CD14-positive monocyte (primary cell): ENCODE measurements at regions not wholly inside any gene's neighbourhood (a gene's known extent, or its start where the extent isn't known, plus 50 kb on each side); places are given as distances from the start of the nearest gene placed in this dataset.
A peak's percentile ranks its signal among the peaks of the same experiment; 100 is the strongest.
"Not testable (repeated sequence)": the region's sequence is repeated elsewhere in the genome, so short reads cannot be mapped to it uniquely, and the experiment has no call there.

Experiments used
- DNase-seq, 3 donors: peaks; one replicate each; pipeline ENCODE4 v3.0.0-alpha.2; 2011 to 2022
- H2AFZ ChIP-seq: 2 replicates; pipeline ENCODE4 v1.6.0; 2012; ENCODE audit warnings: mild to moderate bottlenecking, low read depth, low read length, inconsistent platforms; ENCODE audit not compliant: insufficient read depth, poor library complexity, severe bottlenecking
- H3K27ac ChIP-seq, 2 donors: 1 replicate in 1 of 2; 2 replicates in 1 of 2; pipeline ENCODE4 v1.5.1; 2012 to 2013; ENCODE audit warnings: low read length in 2 of 2, control low read depth in 1 of 2, inconsistent platforms in 1 of 2, low read depth in 1 of 2, mild to moderate bottlenecking in 1 of 2
- H3K27me3 ChIP-seq, 2 donors: one replicate each; pipeline versions ENCODE4 v1.6.0 to v1.6.1; 2011 to 2013; ENCODE audit warnings: low read length in 2 of 2; ENCODE audit not compliant: control insufficient read depth in 2 of 2, insufficient read depth in 2 of 2
- H3K36me3 ChIP-seq, 2 donors: replicated peaks in 1 of 2; 1 replicate in 1 of 2; 2 replicates in 1 of 2; pipeline versions ENCODE4 v1.5.1 to v1.6.1; 2012 to 2013; ENCODE audit warnings: low read length in 2 of 2, control low read depth in 1 of 2, inconsistent platforms in 1 of 2, mild to moderate bottlenecking in 1 of 2; ENCODE audit not compliant: insufficient read depth in 2 of 2, control insufficient read depth in 1 of 2
- H3K4me1 ChIP-seq, 2 donors: 1 replicate in 1 of 2; 2 replicates in 1 of 2; pipeline versions ENCODE4 v1.5.1 to v1.6.1; 2012 to 2013; ENCODE audit warnings: low read length in 2 of 2, control low read depth in 1 of 2, inconsistent platforms in 1 of 2, mild to moderate bottlenecking in 1 of 2, moderate library complexity in 1 of 2; ENCODE audit not compliant: insufficient read depth in 2 of 2, control insufficient read depth in 1 of 2
- H3K4me2 ChIP-seq: replicated peaks from 2 replicates; pipeline ENCODE3; 2012; ENCODE audit warnings: low read length, moderate library complexity, mild to moderate bottlenecking; ENCODE audit not compliant: poor library complexity, severe bottlenecking; ENCODE audit errors: extremely low read depth
- H3K4me3 ChIP-seq, 3 experiments: fragments of 200-600 bp in 1 of 3; sonication (generic) in 1 of 3; replicated peaks in 1 of 3; 1 replicate in 2 of 3; 2 replicates in 1 of 3; pipeline ENCODE4 v1.5.1; 2011 to 2013; ENCODE audit warnings: low read length in 3 of 3, mild to moderate bottlenecking in 3 of 3, control low read depth in 2 of 3, low read depth in 2 of 3, inconsistent platforms in 1 of 3, moderate library complexity in 1 of 3
- H3K79me2 ChIP-seq: 2 replicates; pipeline ENCODE4 v1.6.0; 2012; ENCODE audit warnings: mild to moderate bottlenecking, control low read depth, inconsistent platforms, low read length, moderate library complexity; ENCODE audit not compliant: insufficient read depth
- H3K9ac ChIP-seq: 2 replicates; pipeline ENCODE4 v1.6.0; 2017; ENCODE audit warnings: low read length, mild to moderate bottlenecking; ENCODE audit not compliant: insufficient read depth, poor library complexity, severe bottlenecking
- H3K9me3 ChIP-seq, 2 donors: replicated peaks in 1 of 2; 1 replicate in 1 of 2; 2 replicates in 1 of 2; pipeline versions ENCODE4 v1.5.1 to v1.6.1; 2012 to 2013; ENCODE audit warnings: low read length in 2 of 2, control low read depth in 1 of 2; ENCODE audit not compliant: control insufficient read depth in 1 of 2, insufficient read depth in 1 of 2
- H4K20me1 ChIP-seq: 2 replicates; pipeline ENCODE4 v1.6.0; 2012; ENCODE audit warnings: mild to moderate bottlenecking, low read length, control low read depth, moderate library complexity; ENCODE audit not compliant: insufficient read depth
- H3K27ac Mint-ChIP-seq, 7 donors: one replicate each; pipeline ENCODE4 v1.8.0; 2020; ENCODE audit warnings: mild to moderate bottlenecking in 7 of 7, mixed read lengths in 7 of 7, moderate library complexity in 6 of 7, inconsistent platforms in 2 of 7
- H3K27me3 Mint-ChIP-seq, 3 donors: one replicate each; pipeline ENCODE4 v1.8.0; 2021 to 2022; ENCODE audit warnings: low read depth in 3 of 3, mild to moderate bottlenecking in 3 of 3, mixed read lengths in 3 of 3, moderate library complexity in 3 of 3, inconsistent platforms in 1 of 3
- H3K36me3 Mint-ChIP-seq, 2 donors: one replicate each; pipeline ENCODE4 v1.8.0; 2020; ENCODE audit warnings: mixed read lengths in 2 of 2, inconsistent platforms in 1 of 2, mild to moderate bottlenecking in 1 of 2
- H3K4me1 Mint-ChIP-seq: one replicate; pipeline ENCODE4 v1.8.0; 2020; ENCODE audit warnings: mild to moderate bottlenecking, mixed read lengths
- H3K4me3 Mint-ChIP-seq, 2 donors: one replicate each; pipeline ENCODE4 v1.8.0; 2020; ENCODE audit warnings: mild to moderate bottlenecking in 2 of 2, mixed read lengths in 2 of 2, moderate library complexity in 1 of 2
- H3K9me3 Mint-ChIP-seq, 7 donors: one replicate each; pipeline ENCODE4 v1.8.0; 2020 to 2022; ENCODE audit warnings: mixed read lengths in 7 of 7, mild to moderate bottlenecking in 6 of 7, moderate library complexity in 6 of 7, inconsistent platforms in 2 of 7
- WGBS: methylation state at CpG from one replicate; pipeline ENCODE4 v1.1.5; 2013; ENCODE audit warnings: missing lambda C conversion rate; ENCODE audit not compliant: insufficient coverage; 5-methylcytosine and 5-hydroxymethylcytosine counted together
- intact Hi-C, 2 donors: fragments of 100-400 bp; cut with micrococcal nuclease; formaldehyde crosslinking; loops; one replicate each; pipeline versions ENCODE4 v1.15.0 to v1.15.1; 2023

DNA sequence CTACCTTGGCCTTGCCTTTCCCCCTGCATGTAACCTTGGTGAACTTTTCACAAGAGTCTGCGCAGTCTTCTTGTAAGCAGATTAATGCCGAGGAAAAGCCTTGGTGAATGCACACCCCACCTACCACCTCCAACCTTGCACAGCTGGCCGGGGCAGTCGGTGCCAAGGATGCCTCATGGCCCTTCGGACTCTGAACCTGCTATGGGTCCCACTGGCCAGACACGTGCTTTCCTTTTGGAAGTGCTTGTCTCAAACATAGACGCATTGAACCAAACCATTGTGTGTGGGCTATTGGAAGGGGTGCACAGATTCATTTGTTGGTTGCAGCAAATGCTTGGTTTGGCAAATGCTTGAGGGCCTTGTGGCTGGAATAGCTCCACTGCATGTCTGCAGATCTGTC lies 109.0 kb upstream of the PLGLB2 start:
- H3K4me3 Mint-ChIP-seq, H3K27ac ChIP-seq, H3K4me3 ChIP-seq, intact Hi-C loops, H2AFZ ChIP-seq, H3K27me3 Mint-ChIP-seq, H3K9ac ChIP-seq, H3K4me1 ChIP-seq, H3K4me2 ChIP-seq, H3K36me3 ChIP-seq, H3K4me1 Mint-ChIP-seq, H3K27me3 ChIP-seq, H3K9me3 Mint-ChIP-seq, H3K79me2 ChIP-seq, DNase-seq, H3K27ac Mint-ChIP-seq, H3K36me3 Mint-ChIP-seq, H4K20me1 ChIP-seq, H3K9me3 ChIP-seq: not testable (repeated sequence)
- no CpG with 5 or more reads among the region's 7 CpGs for WGBS

DNA sequence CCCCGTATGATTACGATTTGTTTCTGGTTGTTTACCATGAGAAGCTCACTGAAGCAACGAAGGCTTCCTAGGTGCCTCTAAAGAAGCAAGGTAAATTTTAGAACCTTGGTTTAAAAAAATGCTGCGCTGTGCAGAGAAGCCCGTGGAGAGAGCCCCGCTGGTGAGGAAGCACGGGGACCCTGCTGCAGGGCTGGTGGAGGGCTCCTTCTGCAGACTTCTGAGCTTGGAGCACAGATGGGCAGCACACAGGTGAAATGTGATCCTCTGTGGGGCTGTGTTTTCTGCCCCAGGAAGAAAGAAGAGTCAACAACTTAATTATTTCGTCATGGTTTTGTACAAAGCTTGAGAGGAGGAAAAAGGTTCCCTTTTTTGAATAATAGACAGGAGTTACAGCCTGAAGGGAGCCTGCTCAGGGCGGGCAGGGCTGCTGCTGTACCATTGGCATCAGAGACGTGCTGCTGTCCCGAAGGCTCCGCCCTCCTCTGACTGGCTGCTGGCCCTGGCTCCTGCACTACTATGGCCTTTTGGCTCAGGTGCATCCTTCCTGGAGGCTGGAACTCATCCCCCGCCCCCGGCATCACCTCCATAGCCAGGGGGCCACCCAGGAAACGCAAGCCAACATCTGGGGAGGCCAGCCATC lies 108.0 kb upstream of the PLGLB2 start:
- H3K27ac Mint-ChIP-seq, H3K9ac ChIP-seq, H3K4me1 ChIP-seq, intact Hi-C loops, H3K27me3 ChIP-seq, H3K79me2 ChIP-seq, H3K4me2 ChIP-seq, H3K9me3 Mint-ChIP-seq, H3K4me3 Mint-ChIP-seq, H2AFZ ChIP-seq, H3K27ac ChIP-seq, H3K36me3 Mint-ChIP-seq, H3K36me3 ChIP-seq, H3K27me3 Mint-ChIP-seq, DNase-seq, H3K9me3 ChIP-seq, H4K20me1 ChIP-seq, H3K4me1 Mint-ChIP-seq, H3K4me3 ChIP-seq: not testable (repeated sequence)
- WGBS: no CpG with 5 or more reads among the region's 15 CpGs

DNA sequence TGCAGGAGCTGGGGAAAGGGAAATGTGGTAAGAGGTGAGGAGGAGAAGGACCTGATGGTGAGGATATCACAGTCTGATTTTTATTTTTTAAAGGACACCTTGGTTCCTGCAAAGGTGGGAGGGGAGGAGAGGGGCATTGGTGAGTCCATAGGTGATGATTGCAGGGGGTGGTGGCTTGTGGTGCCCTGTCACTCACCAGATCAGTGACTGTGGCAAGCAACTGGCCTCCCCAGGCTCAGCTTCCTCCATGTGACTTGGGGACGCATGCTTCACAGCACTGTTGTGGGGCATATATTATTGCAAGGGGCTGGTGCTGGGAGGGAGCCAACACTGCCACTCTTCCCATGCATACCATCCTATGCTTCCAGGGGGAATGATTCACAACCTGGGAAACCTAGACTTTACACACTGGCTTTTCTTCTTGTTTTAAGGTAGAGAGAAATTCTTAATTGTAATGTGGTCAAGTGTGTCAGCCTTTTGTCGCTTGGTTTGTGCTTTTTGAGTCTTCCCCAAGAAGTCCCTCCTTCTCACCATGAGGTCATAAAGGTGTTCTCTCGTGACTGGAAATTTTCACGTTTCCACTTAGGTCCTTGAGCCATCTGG lies 106.8 kb upstream of the PLGLB2 start:
- H3K36me3 Mint-ChIP-seq, H3K4me1 ChIP-seq, H3K27me3 Mint-ChIP-seq, H3K4me1 Mint-ChIP-seq, H3K27ac Mint-ChIP-seq, H3K27me3 ChIP-seq, H3K4me3 Mint-ChIP-seq, H3K4me3 ChIP-seq, intact Hi-C loops, H3K27ac ChIP-seq, H3K36me3 ChIP-seq, DNase-seq, H3K9me3 Mint-ChIP-seq, H3K9me3 ChIP-seq, H3K4me2 ChIP-seq, H3K79me2 ChIP-seq, H2AFZ ChIP-seq, H4K20me1 ChIP-seq, H3K9ac ChIP-seq: not testable (repeated sequence)
- WGBS: no CpG with 5 or more reads among the region's 4 CpGs

DNA sequence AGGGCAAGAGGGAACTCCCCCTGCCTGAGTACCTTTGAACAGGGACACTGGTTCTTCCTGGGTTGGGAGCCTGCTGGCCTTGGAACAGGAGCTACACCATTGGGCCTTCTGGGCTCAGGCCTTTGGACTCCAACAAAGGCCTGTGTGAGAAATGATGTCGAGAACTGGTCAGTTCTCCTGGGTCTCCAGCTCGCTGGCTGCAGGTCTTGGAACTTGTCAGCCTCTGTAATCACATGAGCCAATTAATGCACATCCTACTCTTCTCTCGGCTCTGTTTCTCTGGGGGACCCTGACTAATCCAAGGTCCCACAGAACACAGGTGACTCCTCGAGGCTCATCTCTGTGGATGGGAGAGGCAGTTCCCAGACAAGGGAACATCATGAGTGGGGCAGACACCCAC lies 104.7 kb upstream of the PLGLB2 start:
- DNase-seq, H3K9me3 ChIP-seq, H3K4me2 ChIP-seq, H3K4me3 ChIP-seq, H3K36me3 Mint-ChIP-seq, H3K36me3 ChIP-seq, H3K79me2 ChIP-seq, H4K20me1 ChIP-seq, H3K9ac ChIP-seq, H3K27ac ChIP-seq, H3K27me3 Mint-ChIP-seq, H3K27me3 ChIP-seq, H3K4me3 Mint-ChIP-seq, H3K4me1 ChIP-seq, H2AFZ ChIP-seq, H3K4me1 Mint-ChIP-seq, intact Hi-C loops, H3K9me3 Mint-ChIP-seq: not testable (repeated sequence)
- no CpG with 5 or more reads among the region's 4 CpGs for WGBS
- H3K27ac Mint-ChIP-seq: peak overlapping the region in 1 of 7 donors; percentile 16
